CD1c-positive myeloid dendritic cell (primary cell): ENCODE measurements at regions not wholly inside any gene's neighbourhood (a gene's known extent, or its start where the extent isn't known, plus 50 kb on each side); places are given as distances from the start of the nearest gene placed in this dataset.
"Not testable (repeated sequence)": the region's sequence is repeated elsewhere in the genome, so short reads cannot be mapped to it uniquely, and the experiment has no call there.

ENCODE experiments used
- DNase-seq: peaks from one replicate; pipeline ENCODE4 v3.0.0-alpha.2; 2016; ENCODE audit errors: extremely low spot score

GRCh38 chr9:19879062-19879461 lies 90.2 kb upstream of the SLC24A2 start:
- DNase-seq, result no peak

DNA sequence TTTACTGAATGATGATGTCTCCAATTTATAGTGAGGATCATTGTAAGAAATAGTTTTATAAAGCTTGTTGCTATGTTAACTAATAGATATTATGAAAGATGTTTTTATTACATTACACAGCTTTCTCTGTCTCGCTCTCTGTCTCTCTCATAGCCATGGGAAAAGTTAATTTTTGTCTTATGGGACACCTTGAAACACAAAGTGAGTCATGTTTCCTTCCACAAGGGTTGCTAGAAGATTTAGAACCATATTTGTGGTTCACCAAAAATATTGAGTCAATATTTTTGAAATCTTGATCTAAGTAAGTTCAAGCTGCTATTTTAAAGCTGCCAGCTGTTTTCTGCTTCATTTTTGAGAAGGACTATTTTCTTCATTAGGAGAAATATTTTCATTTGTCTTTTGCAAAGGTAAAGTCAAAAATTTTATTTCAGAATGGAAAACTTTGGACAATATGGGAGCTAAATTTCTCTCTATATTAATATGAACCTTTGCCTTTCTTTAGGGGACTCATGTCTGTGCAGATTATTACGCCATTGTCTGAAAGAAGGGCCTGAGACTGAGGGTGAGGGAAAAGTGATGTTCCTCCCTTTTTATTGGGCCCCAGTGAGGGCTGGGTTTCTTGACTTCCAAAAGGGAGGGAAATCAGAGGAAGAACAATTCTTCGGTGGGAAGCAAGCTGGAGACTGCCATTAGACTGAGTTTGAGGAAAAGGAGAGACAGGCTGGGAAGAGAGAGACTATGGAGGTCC lies 87.9 kb upstream of the SLC24A2 start:
- no peak for DNase-seq

DNA sequence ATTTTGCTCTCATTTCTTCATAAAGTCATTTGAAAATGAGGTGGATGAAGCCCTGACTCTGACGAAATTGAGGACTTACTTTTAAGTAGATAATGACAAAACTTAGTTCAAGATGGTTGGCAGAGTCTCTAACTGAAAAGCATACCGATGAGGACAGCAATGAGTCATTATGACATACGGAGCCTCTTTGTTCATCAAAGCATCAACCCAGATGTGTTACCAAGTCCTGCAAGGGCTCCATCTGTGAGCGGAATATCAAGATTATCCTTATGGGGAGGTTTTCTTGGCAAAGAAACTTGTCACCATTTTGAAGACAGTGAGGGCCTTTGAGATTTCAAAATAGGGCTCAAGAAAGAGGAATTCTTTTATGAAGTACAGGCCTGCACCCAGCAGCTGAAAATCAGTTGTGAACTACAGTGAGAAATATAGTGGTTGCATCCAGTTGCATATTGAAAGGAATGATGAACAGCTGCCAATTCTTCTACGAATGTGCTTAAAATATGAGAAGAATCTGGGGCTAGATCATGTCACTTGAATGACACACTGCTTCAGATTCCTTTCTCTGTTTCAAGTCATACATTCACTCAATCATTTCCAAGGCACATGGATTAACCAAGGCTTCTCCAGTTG lies 86.6 kb upstream of the SLC24A2 start:
- DNase-seq, result no peak

- not testable (repeated sequence) for DNase-seq
These were observed 84.4 kb upstream of the SLC24A2 start for GRCh38 chr9:19873188-19873587.

DNA sequence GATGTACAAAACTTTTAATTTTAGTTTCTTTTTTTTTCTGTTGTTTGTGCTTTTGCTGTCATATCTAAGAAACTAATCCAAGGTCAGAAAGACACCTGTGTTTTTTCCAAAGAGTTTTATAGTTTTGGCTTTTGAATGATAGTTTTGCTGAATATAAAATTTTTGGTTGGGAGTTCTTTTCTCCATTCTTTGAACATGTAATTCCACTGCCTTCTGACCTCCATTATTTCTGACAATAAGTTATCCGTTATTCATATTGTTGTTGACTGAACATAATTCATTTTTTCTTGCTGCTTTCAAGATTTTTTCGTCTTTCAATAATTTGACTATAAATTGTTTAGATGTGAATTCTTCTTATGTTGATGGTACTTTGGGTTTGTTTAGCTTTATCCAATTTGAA lies 82.2 kb upstream of the SLC24A2 start:
- DNase-seq, result no peak

- no peak for DNase-seq
These were observed 52.1 kb upstream of the SLC24A2 start for GRCh38 chr9:19840953-19841352.
